Liver (tissue), 3 donors: ENCODE measurements at regions not wholly inside any gene's neighbourhood (a gene's known extent, or its start where the extent isn't known, plus 50 kb on each side); places are given as distances from the start of the nearest gene placed in this dataset.

ENCODE experiments used
- CTCF ChIP-seq: fragments of 150-350 bp; IDR thresholded peaks from 2 replicates; pipeline ENCODE4 v1.5.1; 2017; ENCODE audit warnings: improper control_type of control experiment, low read depth, low read length; ENCODE audit not compliant: missing input control
- GABPA ChIP-seq, 2 donors: IDR thresholded peaks in 1 of 2; conservative IDR thresholded peaks in 1 of 2; 2 replicates each; pipeline ENCODE4 v1.6.1; 2016; ENCODE audit warnings: antibody characterized with exemption in 2 of 2, mild to moderate bottlenecking in 1 of 2, moderate library complexity in 1 of 2
- JUND ChIP-seq, 2 donors: IDR thresholded peaks; 2 replicates each; pipeline ENCODE4 v1.6.1; 2016; ENCODE audit warnings: antibody characterized with exemption in 2 of 2
- MAX ChIP-seq: IDR thresholded peaks from 2 replicates; pipeline ENCODE4 v1.6.1; 2016; ENCODE audit warnings: antibody characterized with exemption
- TAF1 ChIP-seq: conservative IDR thresholded peaks from 2 replicates; pipeline ENCODE4 v1.6.1; 2016; ENCODE audit warnings: antibody characterized with exemption, mild to moderate bottlenecking
- donor health status: healthy.
- donor health status: healthy.

- TF ChIP-seq CTCF = no peak
- no peak for TF ChIP-seq TAF1
- no peak for TF ChIP-seq MAX
- TF ChIP-seq GABPA (IDR thresholded peaks at IDR 0.05 in 1 of 2, conservative IDR thresholded peaks at IDR 0.05 in 1 of 2) = no peak
- no peak for TF ChIP-seq JUND (IDR thresholded peaks at IDR 0.05)
Measured at GRCh38 chr9:90019626-90020025, 414.8 kb downstream of the GADD45G start.
